Liver (tissue), 8 donors: ENCODE measurements at regions not wholly inside any gene's neighbourhood (a gene's known extent, or its start where the extent isn't known, plus 50 kb on each side); places are given as distances from the start of the nearest gene placed in this dataset.

Experiments
- DNase-seq: peaks from one replicate; pipeline ENCODE4 v3.0.0-alpha.2; 2017; ENCODE audit warnings: low spot score
- H3K27ac ChIP-seq, 2 donors: one replicate each; pipeline ENCODE4 v1.7.0; 2013; ENCODE audit warnings: inconsistent platforms in 2 of 2, low read length in 2 of 2, control low read depth in 1 of 2, low read depth in 1 of 2, mild to moderate bottlenecking in 1 of 2
- H3K27me3 ChIP-seq, 4 donors: one replicate each; pipeline versions ENCODE4 v1.6.1 to v1.7.0; 2013; ENCODE audit warnings: low read length in 3 of 4, inconsistent platforms in 1 of 4, mild to moderate bottlenecking in 1 of 4, moderate library complexity in 1 of 4; ENCODE audit not compliant: control insufficient read depth in 4 of 4, insufficient read depth in 4 of 4
- H3K36me3 ChIP-seq, 4 donors: one replicate each; pipeline versions ENCODE4 v1.6.1 to v1.7.0; 2013; ENCODE audit warnings: low read length in 3 of 4, mild to moderate bottlenecking in 3 of 4, low read depth in 1 of 4, moderate library complexity in 1 of 4; ENCODE audit not compliant: control insufficient read depth in 4 of 4, insufficient read depth in 3 of 4
- H3K4me1 ChIP-seq, 4 donors: one replicate each; pipeline versions ENCODE4 v1.6.1 to v1.7.0; 2013; ENCODE audit warnings: low read length in 3 of 4, mild to moderate bottlenecking in 3 of 4, moderate library complexity in 1 of 4; ENCODE audit not compliant: control insufficient read depth in 4 of 4, insufficient read depth in 4 of 4
- H3K4me3 ChIP-seq, 3 donors: one replicate each; pipeline versions ENCODE4 v1.6.1 to v1.7.0; 2013; ENCODE audit warnings: low read length in 3 of 3, control low read depth in 1 of 3, low read depth in 1 of 3, mild to moderate bottlenecking in 1 of 3
- H3K9ac ChIP-seq, 2 donors: one replicate each; pipeline ENCODE4 v1.7.0; 2013; ENCODE audit warnings: low read length in 2 of 2, mild to moderate bottlenecking in 2 of 2, moderate library complexity in 2 of 2, control low read depth in 1 of 2, low read depth in 1 of 2
- H3K9me3 ChIP-seq, 4 donors: one replicate each; pipeline versions ENCODE4 v1.6.1 to v1.7.0; 2013; ENCODE audit warnings: low read length in 3 of 4; ENCODE audit not compliant: control insufficient read depth in 4 of 4
- ATF3 ChIP-seq: IDR thresholded peaks from 2 replicates; pipeline ENCODE4 v1.6.1; 2016; ENCODE audit warnings: antibody characterized with exemption
- CTCF ChIP-seq: fragments of 150-350 bp; IDR thresholded peaks from 2 replicates; pipeline ENCODE4 v1.5.1; 2017; ENCODE audit warnings: improper control_type of control experiment, low read depth, low read length; ENCODE audit not compliant: missing input control
- EGR1 ChIP-seq, 2 donors: IDR thresholded peaks; 2 replicates each; pipeline ENCODE4 v1.6.1; 2016 to 2018; ENCODE audit warnings: antibody characterized with exemption in 2 of 2, low read depth in 2 of 2
- FOXA1 ChIP-seq: IDR thresholded peaks from 2 replicates; pipeline ENCODE4 v1.6.1; 2016; ENCODE audit warnings: antibody characterized with exemption
- FOXA2 ChIP-seq: IDR thresholded peaks from 2 replicates; pipeline ENCODE4 v1.6.1; 2016; ENCODE audit warnings: antibody characterized with exemption
- GABPA ChIP-seq, 2 donors: IDR thresholded peaks in 1 of 2; conservative IDR thresholded peaks in 1 of 2; 2 replicates each; pipeline ENCODE4 v1.6.1; 2016; ENCODE audit warnings: antibody characterized with exemption in 2 of 2, mild to moderate bottlenecking in 1 of 2, moderate library complexity in 1 of 2
- HNF4A ChIP-seq, 2 donors: conservative IDR thresholded peaks; 2 replicates each; pipeline ENCODE4 v1.6.1; 2016; ENCODE audit warnings: antibody characterized with exemption in 2 of 2, mild to moderate bottlenecking in 2 of 2
- HNF4G ChIP-seq: IDR thresholded peaks from 2 replicates; pipeline ENCODE4 v1.6.1; 2016; ENCODE audit warnings: antibody characterized with exemption
- JUND ChIP-seq, 2 donors: IDR thresholded peaks; 2 replicates each; pipeline ENCODE4 v1.6.1; 2016; ENCODE audit warnings: antibody characterized with exemption in 2 of 2
- NR2F2 ChIP-seq: IDR thresholded peaks from 2 replicates; pipeline ENCODE4 v1.6.1; 2016; ENCODE audit warnings: antibody characterized with exemption
- RAD21 ChIP-seq, 2 donors: IDR thresholded peaks; 2 replicates each; pipeline ENCODE4 v1.6.1; 2016; ENCODE audit warnings: antibody characterized with exemption in 2 of 2, mild to moderate bottlenecking in 2 of 2
- RXRA ChIP-seq, 2 donors: IDR thresholded peaks; 2 replicates each; pipeline ENCODE4 v1.6.1; 2017 to 2018; ENCODE audit warnings: antibody characterized with exemption in 2 of 2, mild to moderate bottlenecking in 1 of 2
- SP1 ChIP-seq: IDR thresholded peaks from 2 replicates; pipeline ENCODE4 v1.6.1; 2018; ENCODE audit warnings: antibody characterized with exemption, mild to moderate bottlenecking
- TAF1 ChIP-seq: conservative IDR thresholded peaks from 2 replicates; pipeline ENCODE4 v1.6.1; 2016; ENCODE audit warnings: antibody characterized with exemption, mild to moderate bottlenecking
- YY1 ChIP-seq: IDR thresholded peaks from 2 replicates; pipeline ENCODE4 v1.6.1; 2016; ENCODE audit warnings: antibody characterized with exemption, mild to moderate bottlenecking
- WGBS: extraction: QIAGEN DNeasy Blood & Tissue Kit; methylation state at CpG from one replicate; pipeline ENCODE4 v1.1.7; 2013; 5-methylcytosine and 5-hydroxymethylcytosine counted together
- TF ChIP-seq, protein P1 (sequence below): IDR thresholded peaks from 2 replicates; pipeline ENCODE4 v1.6.1; 2016; ENCODE audit warnings: antibody characterized with exemption
- TF ChIP-seq, protein P2 (sequence below): IDR thresholded peaks from 2 replicates; pipeline ENCODE4 v1.6.1; 2016; ENCODE audit warnings: antibody characterized with exemption
- TF ChIP-seq, protein P3 (sequence below): IDR thresholded peaks from 2 replicates; pipeline ENCODE4 v1.6.1; 2016; ENCODE audit warnings: antibody characterized with exemption, mild to moderate bottlenecking
- donor health status: healthy.
- donor health status: healthy.
- donor health status: healthy.
- donor health status: healthy.
- donor health status: healthy.

GRCh38 chr6:95071464-95071863 lies 505.9 kb upstream of the MANEA start:
- Histone ChIP-seq H3K4me1 (no peaks in the 10 kb centered on the region), H3K27me3 (no peaks in the 10 kb centered on the region), H3K27ac (no peak overlapping the region), H3K9me3 (no peaks in the 10 kb centered on the region), H3K36me3 (no peaks in the 10 kb centered on the region), H3K9ac (no peak overlapping the region), H3K4me3 (no peak overlapping the region)
- 89% methylated on average over 3 of the region's 3 CpGs for WGBS
- no peak for TF ChIP-seq GABPA (IDR thresholded peaks at IDR 0.05 in 1 of 2, conservative IDR thresholded peaks at IDR 0.05 in 1 of 2)
- no peak for TF ChIP-seq FOXA1
- TF ChIP-seq, protein P1, sequence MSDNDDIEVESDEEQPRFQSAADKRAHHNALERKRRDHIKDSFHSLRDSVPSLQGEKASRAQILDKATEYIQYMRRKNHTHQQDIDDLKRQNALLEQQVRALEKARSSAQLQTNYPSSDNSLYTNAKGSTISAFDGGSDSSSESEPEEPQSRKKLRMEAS: no peak
- no peak for DNase-seq

GRCh38 chr6:95078457-95078856 lies 498.9 kb upstream of the MANEA start:
- no peaks in the 10 kb centered on the region for H3K27me3 ChIP-seq
- WGBS: 72% methylated on average over 1 of the region's 1 CpG
- H3K4me1 ChIP-seq: no peaks in the 10 kb centered on the region

More at GRCh38 chr6:95078457-95078856, 498.9 kb upstream of the MANEA start:
- Histone ChIP-seq H3K9ac (no peak overlapping the region), H3K36me3 (no peaks in the 10 kb centered on the region), H3K27ac (no peak overlapping the region), H3K4me3 (no peak overlapping the region), H3K9me3 (no peaks in the 10 kb centered on the region)
- TF ChIP-seq YY1 (no peak), CTCF (no peak), SP1 (no peak), JUND (IDR thresholded peaks at IDR 0.05) (no peak), NR2F2 (no peak), FOXA2 (no peak), HNF4G (no peak), RXRA (IDR thresholded peaks at IDR 0.05) (no peak), HNF4A (conservative IDR thresholded peaks at IDR 0.05) (no peak), ATF3 (no peak), TAF1 (no peak), FOXA1 (no peak), EGR1 (IDR thresholded peaks at IDR 0.05; ENCODE audit: low read depth in 2 of 2) (no peak), GABPA (IDR thresholded peaks at IDR 0.05 in 1 of 2, conservative IDR thresholded peaks at IDR 0.05 in 1 of 2) (no peak), RAD21 (IDR thresholded peaks at IDR 0.05) (no peak)
- TF ChIP-seq, protein P1: no peak
- TF ChIP-seq, protein P2, sequence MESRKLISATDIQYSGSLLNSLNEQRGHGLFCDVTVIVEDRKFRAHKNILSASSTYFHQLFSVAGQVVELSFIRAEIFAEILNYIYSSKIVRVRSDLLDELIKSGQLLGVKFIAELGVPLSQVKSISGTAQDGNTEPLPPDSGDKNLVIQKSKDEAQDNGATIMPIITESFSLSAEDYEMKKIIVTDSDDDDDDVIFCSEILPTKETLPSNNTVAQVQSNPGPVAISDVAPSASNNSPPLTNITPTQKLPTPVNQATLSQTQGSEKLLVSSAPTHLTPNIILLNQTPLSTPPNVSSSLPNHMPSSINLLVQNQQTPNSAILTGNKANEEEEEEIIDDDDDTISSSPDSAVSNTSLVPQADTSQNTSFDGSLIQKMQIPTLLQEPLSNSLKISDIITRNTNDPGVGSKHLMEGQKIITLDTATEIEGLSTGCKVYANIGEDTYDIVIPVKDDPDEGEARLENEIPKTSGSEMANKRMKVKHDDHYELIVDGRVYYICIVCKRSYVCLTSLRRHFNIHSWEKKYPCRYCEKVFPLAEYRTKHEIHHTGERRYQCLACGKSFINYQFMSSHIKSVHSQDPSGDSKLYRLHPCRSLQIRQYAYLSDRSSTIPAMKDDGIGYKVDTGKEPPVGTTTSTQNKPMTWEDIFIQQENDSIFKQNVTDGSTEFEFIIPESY: no peak
- TF ChIP-seq, protein P3, sequence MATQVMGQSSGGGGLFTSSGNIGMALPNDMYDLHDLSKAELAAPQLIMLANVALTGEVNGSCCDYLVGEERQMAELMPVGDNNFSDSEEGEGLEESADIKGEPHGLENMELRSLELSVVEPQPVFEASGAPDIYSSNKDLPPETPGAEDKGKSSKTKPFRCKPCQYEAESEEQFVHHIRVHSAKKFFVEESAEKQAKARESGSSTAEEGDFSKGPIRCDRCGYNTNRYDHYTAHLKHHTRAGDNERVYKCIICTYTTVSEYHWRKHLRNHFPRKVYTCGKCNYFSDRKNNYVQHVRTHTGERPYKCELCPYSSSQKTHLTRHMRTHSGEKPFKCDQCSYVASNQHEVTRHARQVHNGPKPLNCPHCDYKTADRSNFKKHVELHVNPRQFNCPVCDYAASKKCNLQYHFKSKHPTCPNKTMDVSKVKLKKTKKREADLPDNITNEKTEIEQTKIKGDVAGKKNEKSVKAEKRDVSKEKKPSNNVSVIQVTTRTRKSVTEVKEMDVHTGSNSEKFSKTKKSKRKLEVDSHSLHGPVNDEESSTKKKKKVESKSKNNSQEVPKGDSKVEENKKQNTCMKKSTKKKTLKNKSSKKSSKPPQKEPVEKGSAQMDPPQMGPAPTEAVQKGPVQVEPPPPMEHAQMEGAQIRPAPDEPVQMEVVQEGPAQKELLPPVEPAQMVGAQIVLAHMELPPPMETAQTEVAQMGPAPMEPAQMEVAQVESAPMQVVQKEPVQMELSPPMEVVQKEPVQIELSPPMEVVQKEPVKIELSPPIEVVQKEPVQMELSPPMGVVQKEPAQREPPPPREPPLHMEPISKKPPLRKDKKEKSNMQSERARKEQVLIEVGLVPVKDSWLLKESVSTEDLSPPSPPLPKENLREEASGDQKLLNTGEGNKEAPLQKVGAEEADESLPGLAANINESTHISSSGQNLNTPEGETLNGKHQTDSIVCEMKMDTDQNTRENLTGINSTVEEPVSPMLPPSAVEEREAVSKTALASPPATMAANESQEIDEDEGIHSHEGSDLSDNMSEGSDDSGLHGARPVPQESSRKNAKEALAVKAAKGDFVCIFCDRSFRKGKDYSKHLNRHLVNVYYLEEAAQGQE: no peak
- no peak for DNase-seq
